ENCODE measurements at regions not wholly inside any gene's neighbourhood (a gene's known extent, or its start where the extent isn't known, plus 50 kb on each side); places are given as distances from the start of the nearest gene placed in this dataset.

DNA sequence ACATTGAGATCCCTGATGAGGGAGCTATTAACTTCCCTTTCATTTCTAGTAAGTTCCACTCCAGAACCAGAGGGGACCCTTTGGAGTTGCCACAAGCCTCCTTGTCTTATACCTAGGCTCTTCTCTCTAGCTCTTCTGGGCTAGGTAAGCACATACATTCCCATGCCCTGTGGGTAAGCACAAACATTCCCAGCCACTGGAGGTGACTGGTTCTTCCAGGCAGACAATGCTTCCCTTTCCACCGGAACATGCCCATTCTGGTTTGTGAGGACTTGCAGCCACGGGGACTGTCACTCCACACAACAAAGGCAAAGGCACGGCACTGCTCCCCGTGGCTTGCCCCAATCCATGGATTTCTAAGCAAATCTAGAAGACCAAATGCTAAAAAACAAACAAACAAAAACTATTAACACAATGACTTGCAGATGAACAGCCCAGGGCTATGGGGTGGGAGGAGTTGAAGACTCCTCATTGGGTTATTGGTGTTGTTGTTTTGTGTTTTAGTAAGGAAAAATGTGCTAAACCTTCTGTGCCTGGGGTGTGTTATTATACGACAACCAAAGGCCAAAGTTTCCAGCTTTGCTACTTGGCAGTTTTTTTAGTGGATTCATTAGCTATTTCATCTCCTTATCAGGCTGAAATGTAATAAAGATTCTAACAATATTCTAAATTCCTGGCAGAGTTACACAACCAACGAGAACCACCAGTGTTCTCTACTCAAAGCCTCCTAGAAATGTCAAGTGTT, 276.2 kb downstream of the SYK start:
- no peak for TF ChIP-seq ZNF384 (IDR thresholded peaks at IDR 0.05)
- no peak for TF ChIP-seq SUZ12 (IDR thresholded peaks at IDR 0.05)
- TF ChIP-seq CTBP1 (IDR thresholded peaks at IDR 0.05; ENCODE audit: borderline replicate concordance), result no peak
- no peak for TF ChIP-seq FOXA1 (IDR thresholded peaks at IDR 0.05)
- no peak for TF ChIP-seq SP1 (IDR thresholded peaks at IDR 0.05)
- TF ChIP-seq FOXK2 (IDR thresholded peaks at IDR 0.05), result no peak
- TF ChIP-seq TARDBP (IDR thresholded peaks at IDR 0.05), result no peak
- TF ChIP-seq ARNT (IDR thresholded peaks at IDR 0.05), result no peak

All from HEK293T (cell line).